HL-60 (cell line): ENCODE measurements at regions not wholly inside any gene's neighbourhood (a gene's known extent, or its start where the extent isn't known, plus 50 kb on each side); places are given as distances from the start of the nearest gene placed in this dataset.
"Not testable (repeated sequence)": the region's sequence is repeated elsewhere in the genome, so short reads cannot be mapped to it uniquely, and the experiment has no call there.

ENCODE experiments used
- CTCF ChIP-seq: IDR thresholded peaks from one replicate; pipeline ENCODE4 v1.5.1; 2011; ENCODE audit warnings: low read length, control low read depth, inconsistent platforms; ENCODE audit not compliant: insufficient read depth
- GABPA ChIP-seq: IDR thresholded peaks from 2 replicates; pipeline ENCODE4 v1.6.1; 2012; ENCODE audit warnings: low read depth
- POLR2AphosphoS5 ChIP-seq: IDR thresholded peaks from 2 replicates; pipeline ENCODE4 v1.6.1; 2012; ENCODE audit warnings: low read depth
- REST ChIP-seq: IDR thresholded peaks from 2 replicates; pipeline ENCODE4 v1.6.1; 2012; ENCODE audit warnings: low read depth; ENCODE audit not compliant: insufficient replicate concordance

- TF ChIP-seq CTCF, POLR2AphosphoS5, REST, GABPA: not testable (repeated sequence)
These were observed 83.1 kb upstream of the TFPI start for GRCh38 chr2:187637392-187637740.
